ENCODE measurements at regions not wholly inside any gene's neighbourhood (a gene's known extent, or its start where the extent isn't known, plus 50 kb on each side); places are given as distances from the start of the nearest gene placed in this dataset.

DNA sequence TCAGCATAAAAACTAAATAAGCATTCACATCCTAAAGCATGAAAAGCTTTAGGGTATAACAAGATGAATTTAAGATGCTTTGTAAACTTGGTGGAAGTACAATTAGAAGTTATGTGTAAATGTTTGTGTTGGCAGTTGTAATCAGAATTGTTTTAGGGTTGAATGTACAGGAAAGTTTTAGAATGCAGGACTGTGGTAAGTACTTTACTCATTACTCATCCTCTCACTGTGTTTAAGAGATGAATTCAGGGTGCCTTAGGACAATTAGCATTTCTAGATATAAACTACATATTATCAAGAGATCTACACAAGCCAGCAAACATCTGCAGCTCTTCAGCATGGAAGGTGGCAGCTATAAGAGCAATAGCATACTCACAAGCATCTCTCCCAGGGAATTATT lies 77.5 kb upstream of the ELOVL6 start:
- TF ChIP-seq, protein P1, sequence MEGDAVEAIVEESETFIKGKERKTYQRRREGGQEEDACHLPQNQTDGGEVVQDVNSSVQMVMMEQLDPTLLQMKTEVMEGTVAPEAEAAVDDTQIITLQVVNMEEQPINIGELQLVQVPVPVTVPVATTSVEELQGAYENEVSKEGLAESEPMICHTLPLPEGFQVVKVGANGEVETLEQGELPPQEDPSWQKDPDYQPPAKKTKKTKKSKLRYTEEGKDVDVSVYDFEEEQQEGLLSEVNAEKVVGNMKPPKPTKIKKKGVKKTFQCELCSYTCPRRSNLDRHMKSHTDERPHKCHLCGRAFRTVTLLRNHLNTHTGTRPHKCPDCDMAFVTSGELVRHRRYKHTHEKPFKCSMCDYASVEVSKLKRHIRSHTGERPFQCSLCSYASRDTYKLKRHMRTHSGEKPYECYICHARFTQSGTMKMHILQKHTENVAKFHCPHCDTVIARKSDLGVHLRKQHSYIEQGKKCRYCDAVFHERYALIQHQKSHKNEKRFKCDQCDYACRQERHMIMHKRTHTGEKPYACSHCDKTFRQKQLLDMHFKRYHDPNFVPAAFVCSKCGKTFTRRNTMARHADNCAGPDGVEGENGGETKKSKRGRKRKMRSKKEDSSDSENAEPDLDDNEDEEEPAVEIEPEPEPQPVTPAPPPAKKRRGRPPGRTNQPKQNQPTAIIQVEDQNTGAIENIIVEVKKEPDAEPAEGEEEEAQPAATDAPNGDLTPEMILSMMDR (conservative IDR thresholded peaks at IDR 0.05; ENCODE audit: low read depth), result no peak
- no peak overlapping the region for H3K27ac ChIP-seq
- POLR2A ChIA-PET (ENCODE audit: low non-redundant PET), result no interaction called here
- no peak for DNase-seq (ENCODE audit: low spot score)
- CTCF ChIA-PET, result interaction anchor here (0.6 to 0.7 kb wide), 2 partner anchors 18 to 209 kb away, joined by 3 to 5 read pairs; no protein-coding TSS in a partner anchor

DNA sequence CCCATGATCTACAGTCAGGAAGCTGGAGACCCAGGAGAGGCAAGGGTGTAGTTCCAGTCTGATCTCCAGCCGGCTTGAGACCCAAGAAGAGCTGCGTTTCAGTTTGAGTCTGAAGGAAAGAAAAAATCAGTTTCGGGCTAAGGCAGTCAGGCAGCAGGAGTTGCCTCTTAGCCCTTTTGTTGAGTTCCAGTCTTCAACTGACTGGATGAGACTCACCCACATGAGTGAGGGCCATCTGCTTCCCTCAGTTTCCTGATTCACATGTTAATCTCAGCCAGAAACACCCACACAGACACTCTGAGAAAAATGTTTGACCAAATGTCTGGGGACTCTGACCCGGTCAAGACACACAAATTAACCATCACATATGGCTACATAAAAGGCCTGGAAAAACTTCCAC lies 73.6 kb upstream of the ELOVL6 start:
- no peak overlapping the region for H3K27ac ChIP-seq
- DNase-seq (ENCODE audit: low spot score), result no peak
- CTCF ChIA-PET, result interaction anchor here (0.6 kb wide), 1 partner anchor 333 kb away, joined by 4 read pairs; no protein-coding TSS in a partner anchor
- POLR2A ChIA-PET (ENCODE audit: low non-redundant PET), result no interaction called here
- TF ChIP-seq, protein P1 (conservative IDR thresholded peaks at IDR 0.05; ENCODE audit: low read depth), result no peak

DNA sequence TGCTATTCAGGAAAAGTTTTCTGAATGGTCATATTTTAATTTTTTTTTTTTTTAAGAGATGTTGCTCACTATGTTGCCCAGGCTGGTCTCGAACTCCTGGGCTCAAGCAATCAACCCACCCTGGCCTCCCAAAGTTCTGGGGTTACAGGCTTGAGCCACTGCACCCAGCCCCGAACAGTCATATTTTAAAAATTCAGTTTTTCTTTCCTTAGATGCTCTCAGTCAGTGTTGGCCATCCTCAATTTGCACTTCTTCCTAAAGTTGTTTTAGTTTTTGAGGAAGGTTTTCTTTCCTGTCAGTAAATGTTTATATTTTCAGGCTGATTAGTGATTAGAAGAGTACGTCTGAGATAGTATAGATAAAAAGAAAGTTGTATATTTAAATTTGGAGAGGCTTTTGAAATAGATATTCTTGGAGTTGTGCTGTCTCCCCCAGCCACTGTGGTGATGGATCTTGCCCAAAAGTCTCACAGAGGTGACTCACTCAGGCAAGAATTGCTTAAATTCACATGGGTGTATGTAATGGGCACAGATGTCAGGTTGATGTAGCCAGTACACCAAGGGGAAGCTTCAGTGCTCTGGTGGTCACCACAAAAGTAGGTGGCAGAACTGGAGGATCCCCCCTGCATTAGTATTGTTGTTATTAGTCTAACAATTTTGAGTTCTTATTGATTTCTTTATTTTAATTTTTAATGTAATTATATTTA lies 72.2 kb upstream of the ELOVL6 start:
- H3K27ac ChIP-seq, result no peak overlapping the region
- CTCF ChIA-PET, result interaction anchor here (0.6 to 0.8 kb wide), 3 partner anchors 24 to 240 kb away, joined by 3 to 9 read pairs (median 4); no protein-coding TSS in a partner anchor
- POLR2A ChIA-PET (ENCODE audit: low non-redundant PET), result no interaction called here
- TF ChIP-seq, protein P1 (conservative IDR thresholded peaks at IDR 0.05; ENCODE audit: low read depth), result no peak
- peak; percentile 18 for DNase-seq (ENCODE audit: low spot score)

DNA sequence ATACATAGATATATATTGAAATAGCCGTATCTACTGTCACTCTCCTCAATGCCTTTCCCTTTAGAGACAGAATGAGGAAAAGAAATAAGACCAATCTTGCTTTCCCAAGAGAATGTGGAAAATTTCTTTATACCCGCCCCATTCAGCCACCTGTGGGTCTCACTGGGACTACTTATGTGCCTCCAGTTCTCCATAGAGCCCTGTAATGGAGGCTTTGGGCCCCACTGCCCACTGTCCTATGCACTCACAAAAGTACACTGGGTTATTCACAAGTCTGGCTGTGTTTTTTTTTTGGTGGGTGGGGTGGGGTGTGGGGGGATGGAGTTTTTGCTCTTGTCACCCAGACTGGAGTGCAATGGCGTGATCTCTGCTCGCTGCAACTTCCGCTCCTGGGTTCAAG lies 70.4 kb upstream of the ELOVL6 start:
- DNase-seq (ENCODE audit: low spot score), result no peak
- TF ChIP-seq, protein P1 (conservative IDR thresholded peaks at IDR 0.05; ENCODE audit: low read depth), result no peak
- H3K27ac ChIP-seq, result no peak overlapping the region
- ChIA-PET POLR2A (ENCODE audit: low non-redundant PET) (no interaction called here), CTCF (no interaction called here)

DNA sequence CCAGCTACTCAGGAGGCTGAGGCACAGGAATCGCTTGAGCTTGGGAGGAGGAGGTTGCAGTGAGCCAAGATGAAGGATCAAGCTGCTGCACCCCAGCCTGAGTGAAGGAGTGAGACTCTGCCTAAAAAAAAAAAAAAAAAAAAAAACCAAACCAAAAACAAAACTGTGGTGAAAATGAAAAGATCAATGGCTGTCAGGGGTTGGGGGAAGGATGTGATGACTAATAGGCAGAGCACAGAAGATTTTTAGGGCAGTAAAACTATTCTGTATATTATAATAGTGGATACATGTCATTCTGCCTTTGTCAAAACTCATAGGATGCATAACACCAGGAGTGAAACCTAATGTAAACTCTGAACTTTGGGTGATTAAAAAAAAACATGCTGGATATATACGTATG lies 69.9 kb upstream of the ELOVL6 start:
- ChIA-PET CTCF (no interaction called here), POLR2A (ENCODE audit: low non-redundant PET) (no interaction called here)
- DNase-seq (ENCODE audit: low spot score), result no peak
- H3K27ac ChIP-seq, result no peak overlapping the region
- TF ChIP-seq, protein P1 (conservative IDR thresholded peaks at IDR 0.05; ENCODE audit: low read depth), result no peak

DNA sequence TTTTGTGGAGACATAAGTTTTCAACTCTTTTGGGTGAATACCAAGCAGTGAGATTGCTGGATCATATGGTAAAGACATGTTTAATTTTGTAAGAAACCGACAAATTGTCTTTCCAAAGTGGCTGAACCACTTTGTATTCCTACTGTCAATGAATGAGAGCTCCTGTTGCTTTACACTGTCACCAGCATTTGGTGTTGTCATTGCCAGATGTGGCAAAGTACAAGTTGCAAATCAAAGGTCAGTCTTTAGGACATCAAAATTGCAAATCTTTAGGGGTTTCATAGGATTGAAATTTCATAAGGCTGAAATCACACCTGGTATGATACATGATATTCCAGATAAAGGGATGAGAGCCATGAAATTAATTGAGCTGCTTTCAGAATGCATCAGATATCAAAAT lies 67.7 kb upstream of the ELOVL6 start:
- no peak for DNase-seq (ENCODE audit: low spot score)
- POLR2A ChIA-PET (ENCODE audit: low non-redundant PET), result no interaction called here
- CTCF ChIA-PET, result no interaction called here
- H3K27ac ChIP-seq, result no peak overlapping the region
- TF ChIP-seq, protein P1 (conservative IDR thresholded peaks at IDR 0.05; ENCODE audit: low read depth), result no peak

Data from RWPE1 (cell line).